Nephron progenitor cell (in vitro differentiated cells): ENCODE measurements at regions not wholly inside any gene's neighbourhood (a gene's known extent, or its start where the extent isn't known, plus 50 kb on each side); places are given as distances from the start of the nearest gene placed in this dataset.

Experiments used
- DNase-seq: peaks from one replicate; pipeline ENCODE4 v3.0.0; 2021
- H3K27ac Mint-ChIP-seq: 2 replicates; pipeline ENCODE4 v1.8.0; 2021; ENCODE audit warnings: mild to moderate bottlenecking, moderate library complexity, mixed read lengths
- H3K27me3 Mint-ChIP-seq: 2 replicates; pipeline ENCODE4 v1.8.0; 2021; ENCODE audit warnings: mild to moderate bottlenecking, low read depth, mixed read lengths; ENCODE audit not compliant: poor library complexity
- H3K36me3 Mint-ChIP-seq: 2 replicates; pipeline ENCODE4 v1.8.0; 2021; ENCODE audit warnings: low read depth, mixed read lengths
- H3K4me1 Mint-ChIP-seq: 2 replicates; pipeline ENCODE4 v1.8.0; 2021; ENCODE audit warnings: mixed read lengths
- H3K4me3 Mint-ChIP-seq: 2 replicates; pipeline ENCODE4 v1.8.0; 2021; ENCODE audit warnings: mild to moderate bottlenecking, moderate library complexity, mixed read lengths
- H3K9me3 Mint-ChIP-seq: 2 replicates; pipeline ENCODE4 v1.8.0; 2021; ENCODE audit warnings: mild to moderate bottlenecking, moderate library complexity, mixed read lengths
- CTCF ChIP-seq: fragments of 200-600 bp; sonication (generic); IDR thresholded peaks from 2 replicates; pipeline ENCODE4 v1.5.0; 2021; ENCODE audit warnings: antibody characterized with exemption

- no peak for TF ChIP-seq CTCF
- Mint-ChIP-seq H3K9me3 (no peaks in the 10 kb centered on the region), H3K4me1 (peaks cover 79% of the 10 kb centered on the region), H3K4me3 (no peak overlapping the region), H3K27me3 (peaks cover 14% of the 10 kb centered on the region), H3K36me3 (no peaks in the 10 kb centered on the region), H3K27ac (peak overlapping the region; percentile 84)
- DNase-seq: peak; percentile 8
Observed at GRCh38 chr6:170232186-170233002, 58.5 kb downstream of the DLL1 start.

GRCh38 chr6:170231293-170232185, 59.3 kb downstream of the DLL1 start:
- Mint-ChIP-seq H3K27ac (peak overlapping the region; percentile 84), H3K27me3 (peaks cover 14% of the 10 kb centered on the region), H3K9me3 (no peaks in the 10 kb centered on the region), H3K4me1 (peaks cover 81% of the 10 kb centered on the region), H3K4me3 (peak overlapping the region; percentile 26), H3K36me3 (no peaks in the 10 kb centered on the region)
- TF ChIP-seq CTCF: no peak
- DNase-seq: peak; percentile 16

- Mint-ChIP-seq H3K27me3 (peaks cover 10% of the 10 kb centered on the region), H3K4me3 (no peak overlapping the region), H3K27ac (no peak overlapping the region), H3K4me1 (peaks cover 81% of the 10 kb centered on the region), H3K36me3 (no peaks in the 10 kb centered on the region), H3K9me3 (no peaks in the 10 kb centered on the region)
- TF ChIP-seq CTCF: no peak
- DNase-seq: peak; percentile 1
Observed at GRCh38 chr6:170230520-170231292, 60.2 kb downstream of the DLL1 start.

- no peaks in the 10 kb centered on the region for H3K36me3 Mint-ChIP-seq
- no peak for TF ChIP-seq CTCF
- H3K4me1 Mint-ChIP-seq: peaks cover 81% of the 10 kb centered on the region
- no peak overlapping the region for H3K4me3 Mint-ChIP-seq
- H3K27ac Mint-ChIP-seq: peak overlapping the region; percentile 55
- peaks cover 10% of the 10 kb centered on the region for H3K27me3 Mint-ChIP-seq
- DNase-seq: peak; percentile 21
- no peaks in the 10 kb centered on the region for H3K9me3 Mint-ChIP-seq
Observed at GRCh38 chr6:170229851-170230519, 60.9 kb downstream of the DLL1 start.

- no peak for TF ChIP-seq CTCF
- Mint-ChIP-seq H3K9me3 (no peaks in the 10 kb centered on the region), H3K36me3 (no peaks in the 10 kb centered on the region), H3K4me3 (no peak overlapping the region), H3K27ac (no peak overlapping the region), H3K27me3 (peaks cover 7% of the 10 kb centered on the region), H3K4me1 (peaks cover 81% of the 10 kb centered on the region)
- peak; percentile 1 for DNase-seq
Observed at GRCh38 chr6:170229396-170229795, 61.5 kb downstream of the DLL1 start.
